Caco-2 (cell line): ENCODE measurements at regions not wholly inside any gene's neighbourhood (a gene's known extent, or its start where the extent isn't known, plus 50 kb on each side); places are given as distances from the start of the nearest gene placed in this dataset.

Experiments
- BruUV-seq: library from RNA; stranded (reverse); fragments of 400-500 nt; replicated peaks from 2 replicates; lab custom pipeline; 2021; lab: Mats Ljungman, UMichigan
- CTCF ChIA-PET: fragments of 300-600 bp; sonication (Branson Sonifier 250); formaldehyde crosslinking; loops from one replicate; lab custom pipeline; 2022; ENCODE audit warnings: antibody characterized with exemption; lab: Charles Lee
- POLR2A ChIA-PET: fragments of 300-600 bp; sonication (Branson Sonifier 250); formaldehyde crosslinking; loops from one replicate; lab custom pipeline; 2022; ENCODE audit warnings: antibody characterized with exemption; lab: Charles Lee
- DNase-seq, 2 experiments: peaks; one replicate each; pipeline versions ENCODE4 v3.0.0 to v3.0.0-alpha.2; 2020 to 2022
- H3K27me3 ChIP-seq: replicated peaks from 2 replicates; pipeline ENCODE4 v1.6.0; 2011; ENCODE audit warnings: low read length; ENCODE audit not compliant: control insufficient read depth, insufficient read depth
- H3K36me3 ChIP-seq: 2 replicates; pipeline ENCODE4 v1.5.1; 2011; ENCODE audit warnings: low read length; ENCODE audit not compliant: control insufficient read depth, insufficient read depth
- H3K4me1 ChIP-seq: fragments of 250-450 bp; sonication (Bioruptor Pico); 2 replicates; pipeline ENCODE4 v1.5.1; 2020; ENCODE audit warnings: mild to moderate bottlenecking
- H3K4me3 ChIP-seq: 2 replicates; pipeline ENCODE4 v1.5.1; 2011; ENCODE audit warnings: low read depth, mild to moderate bottlenecking, control low read depth, low read length
- H3K9me3 ChIP-seq: fragments of 250-450 bp; sonication (Bioruptor Pico); 2 replicates; pipeline ENCODE4 v1.5.1; 2020; ENCODE audit warnings: mild to moderate bottlenecking, moderate library complexity
- H3K27ac Mint-ChIP-seq: one replicate; pipeline ENCODE4 v1.8.0; 2022; ENCODE audit warnings: mixed read lengths; ENCODE audit not compliant: unreplicated experiment
- H3K27me3 Mint-ChIP-seq: one replicate; pipeline ENCODE4 v1.8.0; 2022; ENCODE audit warnings: mixed read lengths; ENCODE audit not compliant: insufficient read depth, unreplicated experiment
- H3K36me3 Mint-ChIP-seq: one replicate; pipeline ENCODE4 v1.8.0; 2022; ENCODE audit warnings: mild to moderate bottlenecking, mixed read lengths; ENCODE audit not compliant: insufficient read depth, unreplicated experiment
- H3K4me1 Mint-ChIP-seq: one replicate; pipeline ENCODE4 v1.8.0; 2022; ENCODE audit warnings: low read depth, mixed read lengths; ENCODE audit not compliant: unreplicated experiment
- H3K4me3 Mint-ChIP-seq: one replicate; pipeline ENCODE4 v1.8.0; 2022; ENCODE audit warnings: mild to moderate bottlenecking, moderate library complexity, mixed read lengths; ENCODE audit not compliant: unreplicated experiment
- H3K9me3 Mint-ChIP-seq: one replicate; pipeline ENCODE4 v1.8.0; 2022; ENCODE audit warnings: mixed read lengths; ENCODE audit not compliant: unreplicated experiment
- CTCF ChIP-seq, 2 experiments: fragments of 200-600 bp in 1 of 2; IDR thresholded peaks; 1 replicate in 1 of 2; 2 replicates in 1 of 2; pipeline versions ENCODE4 v1.5.1 to v1.8.0; 2011 to 2022; ENCODE audit warnings: antibody characterized with exemption in 1 of 2, control low read depth in 1 of 2, inconsistent platforms in 1 of 2, low read depth in 1 of 2, low read length in 1 of 2, mild to moderate bottlenecking in 1 of 2, moderate library complexity in 1 of 2; ENCODE audit not compliant: insufficient read depth in 1 of 2, severe bottlenecking in 1 of 2, unreplicated experiment in 1 of 2
- intact Hi-C: fragments of 100-400 bp; cut with micrococcal nuclease; formaldehyde crosslinking; loops from one replicate; pipeline ENCODE4 v1.10.0; 2022; ENCODE audit not compliant: unreplicated experiment

GRCh38 chr7:1317646-1318045 lies 85.0 kb downstream of the UNCX start:
- Mint-ChIP-seq H3K9me3 (no peaks in the 10 kb centered on the region), H3K4me1 (no peaks in the 10 kb centered on the region), H3K27me3 (peaks cover 3% of the 10 kb centered on the region), H3K36me3 (no peaks in the 10 kb centered on the region), H3K4me3 (no peak overlapping the region), H3K27ac (no peak overlapping the region)
- Histone ChIP-seq H3K4me1 (no peaks in the 10 kb centered on the region), H3K9me3 (no peaks in the 10 kb centered on the region), H3K36me3 (no peaks in the 10 kb centered on the region), H3K4me3 (no peak overlapping the region), H3K27me3 (no peaks in the 10 kb centered on the region)
- POLR2A ChIA-PET = no interaction called here
- no peak for DNase-seq
- CTCF ChIA-PET = no interaction called here
- BruUV-seq = no TSS peak
- TF ChIP-seq CTCF (IDR thresholded peaks at IDR 0.05; ENCODE audit: insufficient read depth in 1 of 2, low read depth in 1 of 2, low read length in 1 of 2, severe bottlenecking in 1 of 2, unreplicated experiment in 1 of 2) = no peak
- intact Hi-C loops = no loop called here

GRCh38 chr7:1318051-1318450 lies 85.4 kb downstream of the UNCX start:
- no TSS peak for BruUV-seq
- H3K4me3 Mint-ChIP-seq = no peak overlapping the region
- H3K4me1 Mint-ChIP-seq = no peaks in the 10 kb centered on the region
- intact Hi-C loops = no loop called here
- CTCF ChIA-PET = no interaction called here
- POLR2A ChIA-PET = no interaction called here
- H3K9me3 ChIP-seq = no peaks in the 10 kb centered on the region
- H3K36me3 ChIP-seq = no peaks in the 10 kb centered on the region
- H3K27me3 Mint-ChIP-seq = peaks cover 3% of the 10 kb centered on the region
- H3K9me3 Mint-ChIP-seq = no peaks in the 10 kb centered on the region
- no peaks in the 10 kb centered on the region for H3K36me3 Mint-ChIP-seq
- H3K4me3 ChIP-seq = no peak overlapping the region
- DNase-seq = no peak
- no peaks in the 10 kb centered on the region for H3K4me1 ChIP-seq
- no peak for TF ChIP-seq CTCF (IDR thresholded peaks at IDR 0.05; ENCODE audit: insufficient read depth in 1 of 2, low read depth in 1 of 2, low read length in 1 of 2, severe bottlenecking in 1 of 2, unreplicated experiment in 1 of 2)
- no peaks in the 10 kb centered on the region for H3K27me3 ChIP-seq
- H3K27ac Mint-ChIP-seq = no peak overlapping the region

- TF ChIP-seq CTCF (IDR thresholded peaks at IDR 0.05; ENCODE audit: insufficient read depth in 1 of 2, low read depth in 1 of 2, low read length in 1 of 2, severe bottlenecking in 1 of 2, unreplicated experiment in 1 of 2) = no peak
- Mint-ChIP-seq H3K27ac (no peak overlapping the region), H3K9me3 (no peaks in the 10 kb centered on the region), H3K4me3 (no peak overlapping the region), H3K27me3 (peaks cover 3% of the 10 kb centered on the region), H3K4me1 (no peaks in the 10 kb centered on the region), H3K36me3 (no peaks in the 10 kb centered on the region)
- POLR2A ChIA-PET = no interaction called here
- H3K9me3 ChIP-seq = no peaks in the 10 kb centered on the region
- no peaks in the 10 kb centered on the region for H3K27me3 ChIP-seq
- DNase-seq = no peak
- BruUV-seq = no TSS peak
- H3K4me1 ChIP-seq = no peaks in the 10 kb centered on the region
- no peak overlapping the region for H3K4me3 ChIP-seq
- intact Hi-C loops = no loop called here
- CTCF ChIA-PET = no interaction called here
- H3K36me3 ChIP-seq = no peaks in the 10 kb centered on the region
Observed at GRCh38 chr7:1318661-1319060, 86.0 kb downstream of the UNCX start.
